Suprapubic skin (tissue), 4 donors: ENCODE measurements at regions not wholly inside any gene's neighbourhood (a gene's known extent, or its start where the extent isn't known, plus 50 kb on each side); places are given as distances from the start of the nearest gene placed in this dataset.

Experiments
- DNase-seq, 2 donors: peaks; one replicate each; pipeline ENCODE4 v3.0.0-alpha.2; 2019; ENCODE audit warnings: low spot score in 2 of 2
- H3K27ac ChIP-seq: fragments of 200-600 bp; sonication (generic); one replicate; pipeline ENCODE4 v1.5.1; 2019
- H3K27me3 ChIP-seq: fragments of 200-600 bp; sonication (generic); one replicate; pipeline ENCODE4 v1.5.1; 2019
- H3K36me3 ChIP-seq: fragments of 200-600 bp; sonication (generic); one replicate; pipeline ENCODE4 v1.5.1; 2019
- H3K4me1 ChIP-seq: fragments of 200-600 bp; sonication (generic); one replicate; pipeline ENCODE4 v1.5.1; 2019
- H3K4me3 ChIP-seq: fragments of 200-600 bp; sonication (generic); one replicate; pipeline ENCODE4 v1.5.1; 2019; ENCODE audit warnings: mild to moderate bottlenecking
- H3K9me3 ChIP-seq: fragments of 200-600 bp; sonication (generic); one replicate; pipeline ENCODE4 v1.5.1; 2019
- EP300 ChIP-seq: sonication (generic); formaldehyde crosslinking; IDR thresholded peaks from one replicate; pipeline ENCODE4 v1.6.1; 2017; ENCODE audit warnings: antibody characterized with exemption
- POLR2A ChIP-seq, 2 donors: fragments of 450-650 bp; IDR thresholded peaks; one replicate each; pipeline ENCODE4 v1.6.1; 2017; ENCODE audit warnings: antibody characterized with exemption in 2 of 2, mild to moderate bottlenecking in 2 of 2, moderate library complexity in 2 of 2
- POLR2AphosphoS5 ChIP-seq, 3 donors: sonication (generic); formaldehyde crosslinking; IDR thresholded peaks; one replicate each; pipeline ENCODE4 v1.6.1; 2017; ENCODE audit warnings: antibody characterized with exemption in 3 of 3
- WGBS: methylation state at CpG from one replicate; pipeline ENCODE4 v1.1.5; 2018; 5-methylcytosine and 5-hydroxymethylcytosine counted together
- TF ChIP-seq, protein P1 (sequence below), 2 donors: fragments of 200-600 bp in 1 of 2; fragments of 450-650 bp in 1 of 2; sonication (generic) in 1 of 2; IDR thresholded peaks; one replicate each; pipeline ENCODE4 v1.5.1; 2016 to 2019; ENCODE audit warnings: antibody characterized with exemption in 2 of 2, mild to moderate bottlenecking in 1 of 2, moderate library complexity in 1 of 2

DNA sequence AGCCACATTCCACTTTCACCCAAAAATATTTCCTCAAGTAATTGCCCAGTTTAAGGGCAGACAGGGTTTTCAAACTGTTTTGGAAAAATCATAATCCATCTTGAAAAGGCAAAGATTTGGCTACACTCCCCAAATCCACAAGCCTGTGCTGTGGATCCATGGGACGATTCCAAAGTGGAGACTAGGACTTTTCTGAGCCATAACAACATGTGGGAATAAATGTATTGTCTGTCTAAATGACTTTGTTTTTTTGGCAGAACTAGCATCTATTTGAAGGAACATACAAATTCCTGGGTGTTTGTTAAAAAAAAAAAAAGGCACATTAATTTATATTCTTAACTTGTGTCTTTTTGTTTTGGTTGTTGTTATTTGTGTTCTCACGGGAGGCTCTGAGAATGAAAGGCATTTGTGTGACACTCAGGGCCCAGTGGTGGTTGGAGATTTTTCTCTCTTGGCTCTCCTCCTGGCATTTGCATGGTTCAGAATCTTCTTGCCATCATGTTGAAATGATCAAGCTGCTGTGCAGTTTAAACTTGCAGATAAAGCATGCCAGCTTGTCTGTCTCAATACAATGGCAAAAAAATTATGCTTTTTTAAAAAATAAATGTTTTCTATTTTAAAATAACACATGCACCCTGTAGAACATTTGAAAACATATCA lies 277.4 kb downstream of the EN1 start:
- TF ChIP-seq, protein P1, sequence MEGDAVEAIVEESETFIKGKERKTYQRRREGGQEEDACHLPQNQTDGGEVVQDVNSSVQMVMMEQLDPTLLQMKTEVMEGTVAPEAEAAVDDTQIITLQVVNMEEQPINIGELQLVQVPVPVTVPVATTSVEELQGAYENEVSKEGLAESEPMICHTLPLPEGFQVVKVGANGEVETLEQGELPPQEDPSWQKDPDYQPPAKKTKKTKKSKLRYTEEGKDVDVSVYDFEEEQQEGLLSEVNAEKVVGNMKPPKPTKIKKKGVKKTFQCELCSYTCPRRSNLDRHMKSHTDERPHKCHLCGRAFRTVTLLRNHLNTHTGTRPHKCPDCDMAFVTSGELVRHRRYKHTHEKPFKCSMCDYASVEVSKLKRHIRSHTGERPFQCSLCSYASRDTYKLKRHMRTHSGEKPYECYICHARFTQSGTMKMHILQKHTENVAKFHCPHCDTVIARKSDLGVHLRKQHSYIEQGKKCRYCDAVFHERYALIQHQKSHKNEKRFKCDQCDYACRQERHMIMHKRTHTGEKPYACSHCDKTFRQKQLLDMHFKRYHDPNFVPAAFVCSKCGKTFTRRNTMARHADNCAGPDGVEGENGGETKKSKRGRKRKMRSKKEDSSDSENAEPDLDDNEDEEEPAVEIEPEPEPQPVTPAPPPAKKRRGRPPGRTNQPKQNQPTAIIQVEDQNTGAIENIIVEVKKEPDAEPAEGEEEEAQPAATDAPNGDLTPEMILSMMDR (IDR thresholded peaks at IDR 0.05) = no peak
- no peak for TF ChIP-seq POLR2A (IDR thresholded peaks at IDR 0.05)
- no peak for TF ChIP-seq EP300
- TF ChIP-seq POLR2AphosphoS5 (IDR thresholded peaks at IDR 0.05) = no peak
- H3K4me3 ChIP-seq = no peak overlapping the region
- H3K27ac ChIP-seq = no peak overlapping the region
- H3K4me1 ChIP-seq = peaks cover 6% of the 10 kb centered on the region
- no peaks in the 10 kb centered on the region for H3K36me3 ChIP-seq
- H3K9me3 ChIP-seq = no peaks in the 10 kb centered on the region
- no peak for DNase-seq
- 32% methylated on average over 2 of the region's 2 CpGs for WGBS
- H3K27me3 ChIP-seq = no peaks in the 10 kb centered on the region

DNA sequence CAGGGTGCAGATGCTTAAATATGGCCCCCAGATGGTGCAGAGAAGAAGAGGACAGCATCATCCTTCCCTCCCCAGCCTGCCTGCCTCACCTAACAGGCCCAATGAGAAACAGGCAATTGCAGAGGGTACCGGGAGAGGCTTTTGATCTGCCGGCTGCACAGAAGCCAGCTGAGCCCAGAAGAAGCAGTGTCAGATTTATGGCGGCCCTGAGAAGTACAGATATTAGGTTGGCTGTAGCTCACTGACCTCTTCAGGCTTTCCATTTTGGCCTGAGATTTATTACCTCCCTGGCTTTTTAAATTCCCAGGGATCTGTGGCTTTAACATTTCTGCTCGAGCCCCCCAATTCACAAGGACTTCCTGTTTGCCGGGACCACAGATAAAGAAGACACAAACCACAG lies 278.7 kb downstream of the EN1 start:
- Histone ChIP-seq H3K9me3 (no peaks in the 10 kb centered on the region), H3K27ac (no peak overlapping the region), H3K36me3 (no peaks in the 10 kb centered on the region), H3K27me3 (no peaks in the 10 kb centered on the region), H3K4me3 (no peak overlapping the region), H3K4me1 (peaks cover 6% of the 10 kb centered on the region)
- WGBS = 75% methylated on average over 5 of the region's 5 CpGs
- TF ChIP-seq, protein P1 (IDR thresholded peaks at IDR 0.05) = no peak
- TF ChIP-seq POLR2AphosphoS5 (IDR thresholded peaks at IDR 0.05) (no peak), EP300 (no peak), POLR2A (IDR thresholded peaks at IDR 0.05) (no peak)
- no peak for DNase-seq

DNA sequence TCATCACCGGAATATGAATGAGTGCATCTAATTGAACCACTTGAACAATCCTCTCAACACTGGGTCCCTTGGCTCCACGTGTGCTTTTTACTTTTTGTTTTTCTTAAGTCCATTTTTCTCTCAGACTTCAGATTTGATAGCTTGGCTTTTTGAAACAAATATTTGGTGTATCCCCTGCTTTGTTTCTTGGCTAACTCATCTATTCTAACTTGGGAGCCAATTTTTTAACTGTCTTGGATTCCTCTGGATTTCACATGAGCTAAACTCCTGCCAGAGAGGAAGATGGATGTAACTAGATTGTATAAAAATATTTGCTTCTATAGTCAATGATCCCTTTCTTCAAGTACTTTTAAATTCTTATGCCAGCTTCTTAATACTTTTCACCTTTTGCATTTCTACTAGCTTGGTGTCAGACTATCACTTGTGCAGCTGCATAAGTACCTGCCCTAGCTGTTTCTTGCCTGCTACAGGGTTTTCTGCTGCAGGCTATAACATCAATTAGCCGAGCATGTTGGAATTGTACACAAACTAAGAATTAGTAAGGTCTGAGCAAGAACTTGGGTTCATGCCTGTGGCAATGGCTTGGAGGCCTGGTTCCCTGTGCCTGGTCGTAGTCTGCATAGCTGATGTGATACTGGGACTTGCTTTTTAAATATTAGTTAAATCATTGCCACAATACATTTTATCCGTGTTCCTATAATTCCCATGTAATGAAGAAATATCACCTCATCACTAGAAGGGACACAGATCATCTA lies 281.5 kb downstream of the EN1 start:
- Histone ChIP-seq H3K9me3 (no peaks in the 10 kb centered on the region), H3K36me3 (no peaks in the 10 kb centered on the region), H3K27me3 (no peaks in the 10 kb centered on the region), H3K4me3 (no peak overlapping the region), H3K27ac (no peak overlapping the region), H3K4me1 (peaks cover 6% of the 10 kb centered on the region)
- 33% methylated on average over 5 of the region's 5 CpGs for WGBS
- DNase-seq = no peak
- TF ChIP-seq EP300 (no peak), POLR2AphosphoS5 (IDR thresholded peaks at IDR 0.05) (no peak), POLR2A (IDR thresholded peaks at IDR 0.05) (no peak)

DNA sequence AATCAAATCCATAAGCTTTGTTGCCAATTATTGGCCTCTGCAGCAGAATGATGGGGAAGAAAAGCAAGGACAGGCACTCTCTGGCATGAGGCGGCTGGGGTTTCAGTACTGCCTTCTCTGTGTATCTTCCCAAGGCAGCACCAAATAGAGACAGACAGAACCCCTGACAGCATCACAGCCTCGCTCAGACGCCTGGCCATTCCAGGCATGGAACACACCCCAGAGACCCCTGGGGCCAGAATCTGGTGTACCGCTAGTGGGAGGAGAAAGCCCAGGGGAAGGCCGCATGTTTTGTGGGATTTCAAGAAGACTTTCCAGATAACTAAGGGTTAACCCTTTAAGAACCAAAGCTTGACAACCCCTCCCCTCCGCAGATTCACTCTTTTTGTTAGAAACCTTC lies 282.1 kb downstream of the EN1 start:
- 49% methylated on average over 6 of the region's 6 CpGs for WGBS
- no peak overlapping the region for H3K4me3 ChIP-seq
- TF ChIP-seq POLR2A (IDR thresholded peaks at IDR 0.05) (no peak), POLR2AphosphoS5 (IDR thresholded peaks at IDR 0.05) (no peak), EP300 (no peak)
- TF ChIP-seq, protein P1 (IDR thresholded peaks at IDR 0.05) = no peak
- H3K27me3 ChIP-seq = no peaks in the 10 kb centered on the region
- H3K4me1 ChIP-seq = peaks cover 6% of the 10 kb centered on the region
- H3K36me3 ChIP-seq = no peaks in the 10 kb centered on the region
- no peaks in the 10 kb centered on the region for H3K9me3 ChIP-seq
- no peak overlapping the region for H3K27ac ChIP-seq
- DNase-seq = no peak

DNA sequence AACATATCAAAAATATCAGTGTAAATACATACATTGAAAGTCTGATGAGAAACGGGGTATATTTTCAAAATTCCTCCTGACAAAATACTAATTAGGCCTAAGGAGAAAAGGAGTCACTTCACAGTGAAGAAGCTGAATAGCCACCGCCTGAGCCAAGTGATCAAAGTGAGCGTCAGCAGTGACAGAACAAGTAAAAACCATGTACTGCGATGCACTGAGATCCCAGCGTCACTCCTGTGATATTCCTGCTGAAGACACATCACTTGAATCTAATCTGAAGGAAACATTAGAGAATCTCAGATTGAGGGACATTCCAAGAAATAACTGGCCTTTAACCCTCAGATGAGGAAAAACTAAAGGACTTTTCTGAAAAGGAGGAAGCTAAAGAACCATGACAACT lies 285.3 kb downstream of the EN1 start:
- WGBS = 89% methylated on average over 5 of the region's 5 CpGs
- Histone ChIP-seq H3K27me3 (no peaks in the 10 kb centered on the region), H3K4me1 (peaks cover 6% of the 10 kb centered on the region), H3K36me3 (no peaks in the 10 kb centered on the region), H3K27ac (no peak overlapping the region), H3K4me3 (no peak overlapping the region), H3K9me3 (no peaks in the 10 kb centered on the region)
- TF ChIP-seq POLR2A (IDR thresholded peaks at IDR 0.05) = no peak
- TF ChIP-seq POLR2AphosphoS5 (IDR thresholded peaks at IDR 0.05) = no peak
- no peak for TF ChIP-seq EP300
- TF ChIP-seq, protein P1 (IDR thresholded peaks at IDR 0.05) = no peak
- DNase-seq = no peak
